ENCODE measurements at regions not wholly inside any gene's neighbourhood (a gene's known extent, or its start where the extent isn't known, plus 50 kb on each side); places are given as distances from the start of the nearest gene placed in this dataset.

DNA sequence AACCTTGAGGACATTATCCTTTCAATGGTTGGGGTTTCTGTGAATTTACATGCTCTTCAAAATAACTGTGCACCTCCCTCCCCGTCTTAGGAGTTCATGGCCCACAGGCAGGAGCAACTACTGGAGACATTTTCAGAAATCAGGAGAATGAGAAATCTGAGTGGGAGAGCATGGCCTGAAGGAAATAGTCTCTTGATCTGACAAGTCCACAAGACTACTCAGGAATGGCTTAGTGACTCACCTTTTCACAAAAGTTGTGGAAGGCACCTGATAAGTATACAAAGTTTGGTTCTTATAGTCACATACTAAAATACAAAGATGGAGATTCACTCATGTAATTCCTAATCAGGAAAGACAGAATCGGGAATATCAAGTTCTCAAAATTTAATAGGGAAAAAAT, 83.6 kb upstream of the NCKAP5 start:
- TF ChIP-seq, protein P1, sequence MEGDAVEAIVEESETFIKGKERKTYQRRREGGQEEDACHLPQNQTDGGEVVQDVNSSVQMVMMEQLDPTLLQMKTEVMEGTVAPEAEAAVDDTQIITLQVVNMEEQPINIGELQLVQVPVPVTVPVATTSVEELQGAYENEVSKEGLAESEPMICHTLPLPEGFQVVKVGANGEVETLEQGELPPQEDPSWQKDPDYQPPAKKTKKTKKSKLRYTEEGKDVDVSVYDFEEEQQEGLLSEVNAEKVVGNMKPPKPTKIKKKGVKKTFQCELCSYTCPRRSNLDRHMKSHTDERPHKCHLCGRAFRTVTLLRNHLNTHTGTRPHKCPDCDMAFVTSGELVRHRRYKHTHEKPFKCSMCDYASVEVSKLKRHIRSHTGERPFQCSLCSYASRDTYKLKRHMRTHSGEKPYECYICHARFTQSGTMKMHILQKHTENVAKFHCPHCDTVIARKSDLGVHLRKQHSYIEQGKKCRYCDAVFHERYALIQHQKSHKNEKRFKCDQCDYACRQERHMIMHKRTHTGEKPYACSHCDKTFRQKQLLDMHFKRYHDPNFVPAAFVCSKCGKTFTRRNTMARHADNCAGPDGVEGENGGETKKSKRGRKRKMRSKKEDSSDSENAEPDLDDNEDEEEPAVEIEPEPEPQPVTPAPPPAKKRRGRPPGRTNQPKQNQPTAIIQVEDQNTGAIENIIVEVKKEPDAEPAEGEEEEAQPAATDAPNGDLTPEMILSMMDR (conservative IDR thresholded peaks at IDR 0.05 in 1 of 2, IDR thresholded peaks at IDR 0.05 in 1 of 2; ENCODE audit: low read depth in 1 of 2, low read length in 2 of 2): no peak
- TF ChIP-seq EZH2 (IDR thresholded peaks at IDR 0.05; ENCODE audit: low read length, missing control alignments): no peak
